Gastrocnemius medialis (tissue), 4 donors: ENCODE measurements at regions not wholly inside any gene's neighbourhood (a gene's known extent, or its start where the extent isn't known, plus 50 kb on each side); places are given as distances from the start of the nearest gene placed in this dataset.

ENCODE experiments used
- ATAC-seq, 2 donors: fragments of 150-250 bp; one replicate each; pipeline ENCODE4 v1.9.1; 2016
- DNase-seq, 2 donors: peaks; one replicate each; pipeline ENCODE4 v3.0.0-alpha.2; 2019
- H3K27ac ChIP-seq, 4 donors: fragments of 200-600 bp; sonication (generic); 1 replicate in 1 of 4; 2 replicates in 3 of 4; pipeline ENCODE4 v1.5.1; 2016 to 2018; ENCODE audit warnings: mild to moderate bottlenecking in 2 of 4, moderate library complexity in 1 of 4
- H3K27me3 ChIP-seq, 3 donors: fragments of 200-600 bp; sonication (generic) in 2 of 3; 1 replicate in 1 of 3; 2 replicates in 2 of 3; pipeline versions ENCODE4 v1.5.1 to v1.6.0; 2016 to 2019; ENCODE audit warnings: mild to moderate bottlenecking in 1 of 3, moderate library complexity in 1 of 3
- H3K36me3 ChIP-seq, 2 donors: fragments of 200-600 bp; sonication (generic) in 1 of 2; one replicate each; pipeline ENCODE4 v1.5.1; 2017 to 2018
- H3K4me1 ChIP-seq, 2 donors: fragments of 200-600 bp; sonication (generic) in 1 of 2; one replicate each; pipeline ENCODE4 v1.5.1; 2016 to 2017; ENCODE audit warnings: mild to moderate bottlenecking in 2 of 2
- H3K4me3 ChIP-seq, 4 donors: fragments of 200-600 bp; sonication (generic) in 3 of 4; 1 replicate in 1 of 4; 2 replicates in 3 of 4; pipeline ENCODE4 v1.5.1; 2016 to 2019; ENCODE audit warnings: mild to moderate bottlenecking in 2 of 4
- H3K9me3 ChIP-seq, 3 donors: fragments of 200-600 bp; sonication (generic) in 2 of 3; 1 replicate in 1 of 3; 2 replicates in 2 of 3; pipeline ENCODE4 v1.5.1; 2016 to 2019
- CTCF ChIP-seq, 5 experiments: fragments of 450-650 bp in 3 of 5; fragments of 200-600 bp in 2 of 5; sonication (generic) in 2 of 5; IDR thresholded peaks in 4 of 5; conservative IDR thresholded peaks in 1 of 5; 1 replicate in 4 of 5; 2 replicates in 1 of 5; pipeline ENCODE4 v1.5.1; 2016 to 2019; ENCODE audit warnings: antibody characterized with exemption in 5 of 5, mild to moderate bottlenecking in 3 of 5, moderate library complexity in 3 of 5
- POLR2A ChIP-seq, 2 donors: fragments of 450-650 bp; IDR thresholded peaks; one replicate each; pipeline ENCODE4 v1.6.1; 2017; ENCODE audit warnings: antibody characterized with exemption in 2 of 2, mild to moderate bottlenecking in 2 of 2, moderate library complexity in 2 of 2
- in situ Hi-C, 4 donors: fragments of 200-750 bp; cut with MboI; loops; one replicate each; pipeline versions ENCODE4 v1.15.0 to v1.8.0; 2017; ENCODE audit warnings: low sequenced_read_pairs in 4 of 4
- intact Hi-C: fragments of 100-400 bp; cut with DNase I; formaldehyde crosslinking; loops from one replicate; pipeline ENCODE4 v1.15.1; 2023; ENCODE audit warnings: low total_unique reads

GRCh38 chr4:55730280-55730931 is 89.2 kb upstream of the EXOC1L start:
- Histone ChIP-seq H3K9me3 (no peaks in the 10 kb centered on the region), H3K4me3 (no peak overlapping the region), H3K4me1 (no peaks in the 10 kb centered on the region), H3K36me3 (no peaks in the 10 kb centered on the region), H3K27ac (no peak overlapping the region), H3K27me3 (no peaks in the 10 kb centered on the region)
- no peak for ATAC-seq
- intact Hi-C loops (no loop called here), in situ Hi-C loops (no loop called here)
- no peak for TF ChIP-seq POLR2A (IDR thresholded peaks at IDR 0.05)
- TF ChIP-seq CTCF (IDR thresholded peaks at IDR 0.05 in 4 of 5, conservative IDR thresholded peaks at IDR 0.05 in 1 of 5) = no peak
- DNase-seq = no peak

- ATAC-seq = no peak
- TF ChIP-seq CTCF (IDR thresholded peaks at IDR 0.05 in 4 of 5, conservative IDR thresholded peaks at IDR 0.05 in 1 of 5) (no peak), POLR2A (IDR thresholded peaks at IDR 0.05) (no peak)
- Histone ChIP-seq H3K36me3 (no peaks in the 10 kb centered on the region), H3K27me3 (no peaks in the 10 kb centered on the region), H3K4me1 (no peaks in the 10 kb centered on the region), H3K4me3 (no peak overlapping the region), H3K9me3 (no peaks in the 10 kb centered on the region), H3K27ac (no peak overlapping the region)
- in situ Hi-C loops (no loop called here), intact Hi-C loops (no loop called here)
- DNase-seq = no peak
Observed at GRCh38 chr4:55731959-55732358, 87.6 kb upstream of the EXOC1L start.

- in situ Hi-C loops (no loop called here), intact Hi-C loops (no loop called here)
- Histone ChIP-seq H3K4me1 (no peaks in the 10 kb centered on the region), H3K4me3 (no peak overlapping the region), H3K36me3 (no peaks in the 10 kb centered on the region), H3K9me3 (no peaks in the 10 kb centered on the region), H3K27ac (no peak overlapping the region), H3K27me3 (no peaks in the 10 kb centered on the region)
- ATAC-seq (no peak), DNase-seq (no peak)
- TF ChIP-seq POLR2A (IDR thresholded peaks at IDR 0.05) (no peak), CTCF (IDR thresholded peaks at IDR 0.05 in 4 of 5, conservative IDR thresholded peaks at IDR 0.05 in 1 of 5) (no peak)
Observed at GRCh38 chr4:55732864-55733263, 86.7 kb upstream of the EXOC1L start.

- H3K27ac ChIP-seq = no peak overlapping the region
- intact Hi-C loops (no loop called here), in situ Hi-C loops (no loop called here)
- no peaks in the 10 kb centered on the region for H3K27me3 ChIP-seq
- H3K36me3 ChIP-seq = no peaks in the 10 kb centered on the region
- no peak for TF ChIP-seq CTCF (IDR thresholded peaks at IDR 0.05 in 4 of 5, conservative IDR thresholded peaks at IDR 0.05 in 1 of 5)
- no peak for TF ChIP-seq POLR2A (IDR thresholded peaks at IDR 0.05)
- no peaks in the 10 kb centered on the region for H3K9me3 ChIP-seq
- ATAC-seq (no peak), DNase-seq (peak in 1 of 2 donors; percentile 14)
- H3K4me1 ChIP-seq = no peaks in the 10 kb centered on the region
- H3K4me3 ChIP-seq = no peak overlapping the region
Observed at GRCh38 chr4:55733932-55734331, 85.7 kb upstream of the EXOC1L start.
